MCF 10A (cell line): ENCODE measurements at regions not wholly inside any gene's neighbourhood (a gene's known extent, or its start where the extent isn't known, plus 50 kb on each side); places are given as distances from the start of the nearest gene placed in this dataset.

Experiments
- BruUV-seq: library from RNA; stranded (reverse); fragments of 400-500 nt; replicated peaks from 2 replicates; lab custom pipeline; 2021; lab: Mats Ljungman, UMichigan
- CTCF ChIA-PET: fragments of 300-600 bp; sonication (Branson Sonifier 250); formaldehyde crosslinking; extraction: SDS; loops from one replicate; lab custom pipeline; 2021; ENCODE audit warnings: antibody characterized with exemption, inconsistent platforms; lab: Yijun Ruan, JAX
- POLR2A ChIA-PET: fragments of 300-600, 350-650 bp; sonication (Branson Sonifier 250); formaldehyde crosslinking; extraction: SDS; loops from one replicate; lab custom pipeline; 2020; ENCODE audit warnings: antibody characterized with exemption, inconsistent platforms; lab: Yijun Ruan, JAX
- DNase-seq: peaks from one replicate; pipeline ENCODE4 v3.0.0-alpha.2; 2018; ENCODE audit not compliant: unreplicated experiment
- H3K27ac Mint-ChIP-seq: one replicate; pipeline ENCODE4 v1.8.0; 2022; ENCODE audit warnings: mild to moderate bottlenecking, low read depth, mixed read lengths; ENCODE audit not compliant: unreplicated experiment
- H3K27me3 Mint-ChIP-seq: one replicate; pipeline ENCODE4 v1.8.0; 2022; ENCODE audit warnings: mixed read lengths; ENCODE audit not compliant: insufficient read depth, unreplicated experiment
- H3K36me3 Mint-ChIP-seq: one replicate; pipeline ENCODE4 v1.8.0; 2022; ENCODE audit warnings: mild to moderate bottlenecking, moderate library complexity, mixed read lengths; ENCODE audit not compliant: insufficient read depth, unreplicated experiment
- H3K4me1 Mint-ChIP-seq: one replicate; pipeline ENCODE4 v1.8.0; 2022; ENCODE audit warnings: mixed read lengths; ENCODE audit not compliant: insufficient read depth, unreplicated experiment
- H3K4me3 Mint-ChIP-seq: one replicate; pipeline ENCODE4 v1.8.0; 2022; ENCODE audit warnings: mild to moderate bottlenecking, moderate library complexity, mixed read lengths; ENCODE audit not compliant: unreplicated experiment
- H3K9me3 Mint-ChIP-seq: one replicate; pipeline ENCODE4 v1.8.0; 2022; ENCODE audit warnings: mixed read lengths; ENCODE audit not compliant: unreplicated experiment
- CTCF ChIP-seq: fragments of 200-600 bp; IDR thresholded peaks from one replicate; pipeline ENCODE4 v1.8.0; 2022; ENCODE audit warnings: antibody characterized with exemption, mild to moderate bottlenecking; ENCODE audit not compliant: unreplicated experiment
- intact Hi-C: fragments of 100-400 bp; cut with micrococcal nuclease; formaldehyde crosslinking; loops from 2 replicates; pipeline ENCODE4 v1.14.1; 2022

DNA sequence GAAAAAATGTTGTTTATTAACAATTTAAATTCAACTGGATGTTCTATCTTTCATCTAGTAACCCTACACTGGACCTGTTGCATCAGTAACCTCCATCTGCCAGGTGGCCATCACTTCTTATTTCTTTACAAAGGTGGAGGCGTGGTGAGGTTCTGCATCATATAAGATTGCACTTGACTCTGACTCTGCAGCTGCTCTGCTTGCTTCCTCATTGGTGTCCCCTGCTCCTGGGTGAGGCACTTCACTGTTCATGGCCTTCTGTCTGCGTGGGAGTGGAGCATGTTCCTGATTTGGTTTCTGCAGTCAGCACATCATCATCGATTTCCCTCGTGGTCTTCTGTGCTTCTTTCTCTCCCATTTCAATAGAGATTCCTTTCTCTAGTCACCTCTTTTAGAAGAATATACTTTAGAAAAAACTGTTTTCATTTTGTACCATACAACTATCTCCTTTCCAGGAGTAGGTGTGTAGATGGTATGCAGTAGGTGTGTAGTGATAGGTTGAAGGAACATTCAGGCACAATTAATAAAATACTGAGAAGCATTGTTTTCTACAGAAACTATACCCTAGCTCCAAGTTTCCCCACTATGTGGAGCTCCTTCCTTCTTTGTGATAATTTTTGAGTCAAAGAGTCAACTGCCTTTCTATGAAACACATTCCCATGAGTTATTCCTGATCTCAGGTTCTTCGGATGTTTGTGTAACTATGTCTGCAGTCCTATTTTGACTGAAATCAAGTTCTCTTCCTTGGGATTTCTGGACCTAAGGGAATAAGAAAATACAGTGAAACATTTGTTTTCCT is 231.7 kb upstream of the CNTNAP2 start:
- no peak for TF ChIP-seq CTCF
- intact Hi-C loops = loop anchor here (10.0 kb wide), 1 partner anchor 210 kb away; no protein-coding TSS in a partner anchor
- Mint-ChIP-seq H3K27ac (no peak overlapping the region), H3K4me1 (peaks cover 3% of the 10 kb centered on the region), H3K4me3 (no peak overlapping the region), H3K9me3 (peaks cover 5% of the 10 kb centered on the region), H3K27me3 (peaks cover 8% of the 10 kb centered on the region), H3K36me3 (no peaks in the 10 kb centered on the region)
- POLR2A ChIA-PET = no interaction called here
- CTCF ChIA-PET = interaction anchor here (0.8 to 3.5 kb wide), 2 partner anchors 184 to 205 kb away, joined by 3 to 15 read pairs; no protein-coding TSS in a partner anchor
- BruUV-seq = no TSS peak
- no peak for DNase-seq

- BruUV-seq = no TSS peak
- ChIA-PET CTCF (no interaction called here), POLR2A (no interaction called here)
- Mint-ChIP-seq H3K36me3 (no peaks in the 10 kb centered on the region), H3K27me3 (no peaks in the 10 kb centered on the region), H3K4me3 (no peak overlapping the region), H3K9me3 (no peaks in the 10 kb centered on the region), H3K4me1 (no peaks in the 10 kb centered on the region), H3K27ac (no peak overlapping the region)
- intact Hi-C loops = no loop called here
- TF ChIP-seq CTCF = no peak
- DNase-seq = no peak
Measured at GRCh38 chr7:145876376-145876775, 240.2 kb upstream of the CNTNAP2 start.

- Mint-ChIP-seq H3K36me3 (no peaks in the 10 kb centered on the region), H3K9me3 (no peaks in the 10 kb centered on the region), H3K27me3 (no peaks in the 10 kb centered on the region), H3K4me1 (no peaks in the 10 kb centered on the region), H3K4me3 (no peak overlapping the region), H3K27ac (no peak overlapping the region)
- CTCF ChIA-PET = interaction anchor here (0.6 kb wide), 1 partner anchor 11 kb away, joined by 4 read pairs; no protein-coding TSS in a partner anchor
- TF ChIP-seq CTCF = no peak
- DNase-seq = no peak
- POLR2A ChIA-PET = interaction anchor here (0.7 kb wide), 1 partner anchor 53 kb away, joined by 3 read pairs; no protein-coding TSS in a partner anchor
- intact Hi-C loops = no loop called here
- BruUV-seq = no TSS peak
Measured at GRCh38 chr7:145875267-145875666, 241.3 kb upstream of the CNTNAP2 start.

GRCh38 chr7:145868935-145869334 is 247.7 kb upstream of the CNTNAP2 start:
- CTCF ChIA-PET = no interaction called here
- intact Hi-C loops = no loop called here
- H3K27me3 Mint-ChIP-seq = no peaks in the 10 kb centered on the region

More at GRCh38 chr7:145868935-145869334, 247.7 kb upstream of the CNTNAP2 start:
- no TSS peak for BruUV-seq
- Mint-ChIP-seq H3K4me3 (no peak overlapping the region), H3K36me3 (no peaks in the 10 kb centered on the region), H3K27ac (no peak overlapping the region), H3K4me1 (no peaks in the 10 kb centered on the region), H3K9me3 (peaks cover 16% of the 10 kb centered on the region)
- DNase-seq = no peak
- TF ChIP-seq CTCF = no peak
- POLR2A ChIA-PET = no interaction called here
